PFSK-1 (cell line): ENCODE measurements at regions not wholly inside any gene's neighbourhood (a gene's known extent, or its start where the extent isn't known, plus 50 kb on each side); places are given as distances from the start of the nearest gene placed in this dataset.

Source experiments
- FOXP2 ChIP-seq: optimal IDR thresholded peaks from 2 replicates; pipeline ENCODE3; 2011; ENCODE audit warnings: borderline replicate concordance, control low read depth, inconsistent platforms; ENCODE audit not compliant: insufficient read depth; ENCODE audit errors: extremely low read length, extremely low read depth
- POLR2AphosphoS5 ChIP-seq: IDR thresholded peaks from 2 replicates; pipeline ENCODE4 v1.6.1; 2012; ENCODE audit warnings: low read depth, mild to moderate bottlenecking, control low read depth, low read length, moderate library complexity
- REST ChIP-seq, 2 experiments: IDR thresholded peaks; 2 replicates each; pipeline versions ENCODE4 v1.6.1 to v1.8.0; 2011 to 2012; ENCODE audit warnings: low read depth in 2 of 2, low read length in 2 of 2, control low read depth in 1 of 2, inconsistent platforms in 1 of 2, mild to moderate bottlenecking in 1 of 2, moderate library complexity in 1 of 2; ENCODE audit not compliant: insufficient read depth in 1 of 2

- no peak for TF ChIP-seq POLR2AphosphoS5
- TF ChIP-seq REST (IDR thresholded peaks at IDR 0.05; ENCODE audit: insufficient read depth in 1 of 2, low read depth in 2 of 2, low read length in 2 of 2): no peak
- TF ChIP-seq FOXP2: no peak
Measured at GRCh38 chr6:147909640-147910039, 401.1 kb downstream of the SAMD5 start.
